PFSK-1 (cell line): ENCODE measurements at regions not wholly inside any gene's neighbourhood (a gene's known extent, or its start where the extent isn't known, plus 50 kb on each side); places are given as distances from the start of the nearest gene placed in this dataset.

ENCODE experiments used
- FOXP2 ChIP-seq: optimal IDR thresholded peaks from 2 replicates; pipeline ENCODE3; 2011; ENCODE audit warnings: borderline replicate concordance, control low read depth, inconsistent platforms; ENCODE audit not compliant: insufficient read depth; ENCODE audit errors: extremely low read length, extremely low read depth
- POLR2AphosphoS5 ChIP-seq: IDR thresholded peaks from 2 replicates; pipeline ENCODE4 v1.6.1; 2012; ENCODE audit warnings: low read depth, mild to moderate bottlenecking, control low read depth, low read length, moderate library complexity
- TAF1 ChIP-seq: IDR thresholded peaks from 2 replicates; pipeline ENCODE4 v1.6.1; 2012; ENCODE audit warnings: low read length, control low read depth, borderline replicate concordance; ENCODE audit not compliant: insufficient read depth

DNA sequence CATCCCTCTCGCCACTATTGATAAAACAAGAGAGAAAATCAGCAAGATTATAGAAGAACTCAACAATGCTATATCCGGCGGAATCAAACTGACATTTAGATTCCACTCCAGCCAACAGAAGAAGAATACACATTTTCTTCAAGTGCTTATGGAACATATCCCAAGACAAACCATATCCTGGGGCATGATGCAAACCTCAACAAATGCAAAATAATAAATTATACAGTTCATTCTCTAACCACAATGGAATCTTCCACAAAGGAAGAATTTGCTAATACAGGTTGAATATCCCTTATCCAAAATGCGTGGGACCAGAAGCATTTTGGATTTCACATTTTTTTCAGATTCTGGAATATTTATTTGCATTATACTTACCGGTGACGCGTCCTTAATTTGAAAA lies 51.4 kb upstream of the YPEL5 start:
- no peak for TF ChIP-seq FOXP2
- no peak for TF ChIP-seq POLR2AphosphoS5
- TF ChIP-seq TAF1, result no peak
